Heart right ventricle (tissue), 16 donors: ENCODE measurements at regions not wholly inside any gene's neighbourhood (a gene's known extent, or its start where the extent isn't known, plus 50 kb on each side); places are given as distances from the start of the nearest gene placed in this dataset.
"Not testable (repeated sequence)": the region's sequence is repeated elsewhere in the genome, so short reads cannot be mapped to it uniquely, and the experiment has no call there.

Experiments used
- ATAC-seq, 8 donors: fragments of 200-7000 bp; cut with Tn5 transposase; one replicate each; pipeline ENCODE4 v1.9.1; 2020; ENCODE audit warnings: mild to moderate bottlenecking in 8 of 8, moderate library complexity in 8 of 8, moderate number of reproducible peaks in 1 of 8
- DNase-seq, 2 donors: peaks; one replicate each; pipeline ENCODE4 v3.0.0-alpha.2; 2020
- H3K27ac ChIP-seq, 10 donors: fragments of 200-600 bp; sonication (generic) in 2 of 10; one replicate each; pipeline versions ENCODE4 v1.5.0 to v1.8.0; 2020 to 2022; ENCODE audit warnings: mild to moderate bottlenecking in 3 of 10
- H3K27me3 ChIP-seq, 7 donors: fragments of 200-600 bp; one replicate each; pipeline ENCODE4 v1.8.0; 2021 to 2022; ENCODE audit warnings: mild to moderate bottlenecking in 2 of 7
- H3K36me3 ChIP-seq, 9 donors: fragments of 200-600 bp; sonication (generic) in 1 of 9; one replicate each; pipeline versions ENCODE4 v1.5.0 to v1.8.0; 2020 to 2022; ENCODE audit warnings: mild to moderate bottlenecking in 2 of 9
- H3K4me1 ChIP-seq, 9 donors: fragments of 200-600 bp; sonication (generic) in 1 of 9; one replicate each; pipeline versions ENCODE4 v1.5.0 to v1.8.0; 2020 to 2022; ENCODE audit warnings: mild to moderate bottlenecking in 4 of 9
- H3K4me3 ChIP-seq, 10 donors: fragments of 200-600 bp; sonication (generic) in 2 of 10; one replicate each; pipeline versions ENCODE4 v1.5.0 to v1.8.0; 2020 to 2022; ENCODE audit warnings: mild to moderate bottlenecking in 7 of 10, moderate library complexity in 2 of 10
- H3K9me3 ChIP-seq, 11 donors: fragments of 200-600 bp in 10 of 11; sonication (generic) in 2 of 11; one replicate each; pipeline versions ENCODE4 v1.5.0 to v1.8.0; 2013 to 2022; ENCODE audit warnings: mild to moderate bottlenecking in 2 of 11, control low read depth in 1 of 11, moderate library complexity in 1 of 11
- CTCF ChIP-seq, 9 donors: fragments of 200-600 bp; sonication (generic) in 2 of 9; IDR thresholded peaks; one replicate each; pipeline versions ENCODE4 v1.5.0 to v1.8.0; 2021 to 2022; ENCODE audit warnings: antibody characterized with exemption in 9 of 9, mild to moderate bottlenecking in 5 of 9, moderate library complexity in 1 of 9
- WGBS, 2 donors: extraction: QIAGEN DNeasy Blood & Tissue Kit; methylation state at CpG; one replicate each; pipeline ENCODE4 v1.1.7; 2013; ENCODE audit warnings: inconsistent platforms in 1 of 2; 5-methylcytosine and 5-hydroxymethylcytosine counted together
- intact Hi-C, 10 donors: fragments of 100-400 bp; cut with DNase I; formaldehyde crosslinking; loops; one replicate each; pipeline versions ENCODE4 v1.11.1 to v1.14.2; 2022
- donor health status: Arrhythmogenic right ventricular cardiomyopathy.
- donor health status: ischemic (EF 13 %, LVEDD 7.1; RV severe dilation, severe dysfunction).
- donor health status: healthy with polysubstance abuse.
- donor health status: DM: no; HTN: yes; CAD: no.
- donor health status: DM: no; HTN: no; CAD: no.
- donor health status: ischemic (EF 25% LVEDD 6.9; RV normal size, moderate dysfunction).
- donor health status: ischemic (EF 25% LVEDD 5.7; RV mildly dilated, moderate dysfunction).
- donor health status: healthy.
- donor health status: DM: yes; HTN: yes; CAD: no.
- donor health status: Ischemic cardiomyopathy.
- donor health status: ischemic (EF 35%, LVEDD 5.7; RV mildly dilated, moderate dysfunction).
- donor health status: nonischemic (EF 11% LVEDD 7.7; RV severe dilation, severe dysfunction).
- donor health status: DM: yes; HTN: yes; CAD: no.
- donor health status: PGD.
- donor health status: ischemic (EF 29% LVEDD 5.4; RV normal size, mild dysfunction).
- donor health status: nonischemic (EF 23%, LVEDD 6.1; RV moderate dilation, normal function).

- 52 to 53% methylated on average over 1 of the region's 1 CpG for WGBS, 2 donors
- H3K9me3 ChIP-seq: peaks cover 0 to 27% (median 7%) of the 10 kb centered on the region in 11 donors
- H3K4me3 ChIP-seq: no peak overlapping the region
- peak in 2 of 8 donors; percentile 41 to 47 for ATAC-seq
- no peaks in the 10 kb centered on the region for H3K36me3 ChIP-seq
- DNase-seq: no peak
- TF ChIP-seq CTCF (IDR thresholded peaks at IDR 0.05): no peak
- no peak overlapping the region for H3K27ac ChIP-seq
- intact Hi-C loops: no loop called here
- H3K4me1 ChIP-seq: no peaks in the 10 kb centered on the region
- no peaks in the 10 kb centered on the region for H3K27me3 ChIP-seq
Measured at GRCh38 chr13:56459286-56459685, 681.4 kb upstream of the PRR20A start.

- Histone ChIP-seq H3K4me3 (no peak overlapping the region), H3K27me3 (no peaks in the 10 kb centered on the region), H3K9me3 (peaks cover 0 to 5% (median 0%) of the 10 kb centered on the region in 11 donors), H3K36me3 (no peaks in the 10 kb centered on the region), H3K27ac (no peak overlapping the region), H3K4me1 (no peaks in the 10 kb centered on the region)
- ATAC-seq (no peak), DNase-seq (no peak)
- WGBS, 2 donors: 57 to 70% methylated on average over 3 of the region's 3 CpGs
- TF ChIP-seq CTCF (IDR thresholded peaks at IDR 0.05): no peak
- intact Hi-C loops: no loop called here
Measured at GRCh38 chr13:56501750-56502149, 639.0 kb upstream of the PRR20A start.

GRCh38 chr13:56510836-56511235 lies 629.9 kb upstream of the PRR20A start:
- Histone ChIP-seq H3K9me3 (no peaks in the 10 kb centered on the region), H3K4me1 (no peaks in the 10 kb centered on the region), H3K27ac (no peak overlapping the region), H3K36me3 (no peaks in the 10 kb centered on the region), H3K27me3 (no peaks in the 10 kb centered on the region), H3K4me3 (no peak overlapping the region)
- no peak for ATAC-seq
- intact Hi-C loops: no loop called here
- no peak for DNase-seq
- 80 to 85% methylated on average over 2 of the region's 2 CpGs for WGBS, 2 donors
- no peak for TF ChIP-seq CTCF (IDR thresholded peaks at IDR 0.05)

GRCh38 chr13:56512336-56512735 lies 628.4 kb upstream of the PRR20A start:
- H3K27ac ChIP-seq, DNase-seq, H3K4me1 ChIP-seq, ATAC-seq, H3K36me3 ChIP-seq, H3K9me3 ChIP-seq, H3K4me3 ChIP-seq, H3K27me3 ChIP-seq, intact Hi-C loops: not testable (repeated sequence)
- WGBS, 2 donors: 79 to 81% methylated on average over 2 of the region's 2 CpGs

- WGBS, 2 donors: 57 to 67% methylated on average over 1 of the region's 1 CpG
- Histone ChIP-seq H3K27me3 (no peaks in the 10 kb centered on the region), H3K27ac (no peak overlapping the region), H3K36me3 (no peaks in the 10 kb centered on the region), H3K4me3 (no peak overlapping the region), H3K9me3 (peaks cover 0 to 3% (median 0%) of the 10 kb centered on the region in 11 donors), H3K4me1 (no peaks in the 10 kb centered on the region)
- intact Hi-C loops: no loop called here
- ATAC-seq: no peak
- no peak for DNase-seq
- TF ChIP-seq CTCF (IDR thresholded peaks at IDR 0.05): no peak
Measured at GRCh38 chr13:56515441-56515840, 625.3 kb upstream of the PRR20A start.
